GM21619 (cell line): ENCODE measurements at regions not wholly inside any gene's neighbourhood (a gene's known extent, or its start where the extent isn't known, plus 50 kb on each side); places are given as distances from the start of the nearest gene placed in this dataset.

Source experiments
- ATAC-seq: cut with Tn5 transposase; IDR thresholded peaks from one replicate; pipeline ENCODE4 v1.9.1; 2021; ENCODE audit not compliant: unreplicated experiment

GRCh38 chr1:234975941-234976860 is 152.4 kb downstream of the TOMM20 start:
- ATAC-seq: no peak

- no peak for ATAC-seq
Observed at GRCh38 chr1:234975122-234975940, 153.3 kb downstream of the TOMM20 start.

DNA sequence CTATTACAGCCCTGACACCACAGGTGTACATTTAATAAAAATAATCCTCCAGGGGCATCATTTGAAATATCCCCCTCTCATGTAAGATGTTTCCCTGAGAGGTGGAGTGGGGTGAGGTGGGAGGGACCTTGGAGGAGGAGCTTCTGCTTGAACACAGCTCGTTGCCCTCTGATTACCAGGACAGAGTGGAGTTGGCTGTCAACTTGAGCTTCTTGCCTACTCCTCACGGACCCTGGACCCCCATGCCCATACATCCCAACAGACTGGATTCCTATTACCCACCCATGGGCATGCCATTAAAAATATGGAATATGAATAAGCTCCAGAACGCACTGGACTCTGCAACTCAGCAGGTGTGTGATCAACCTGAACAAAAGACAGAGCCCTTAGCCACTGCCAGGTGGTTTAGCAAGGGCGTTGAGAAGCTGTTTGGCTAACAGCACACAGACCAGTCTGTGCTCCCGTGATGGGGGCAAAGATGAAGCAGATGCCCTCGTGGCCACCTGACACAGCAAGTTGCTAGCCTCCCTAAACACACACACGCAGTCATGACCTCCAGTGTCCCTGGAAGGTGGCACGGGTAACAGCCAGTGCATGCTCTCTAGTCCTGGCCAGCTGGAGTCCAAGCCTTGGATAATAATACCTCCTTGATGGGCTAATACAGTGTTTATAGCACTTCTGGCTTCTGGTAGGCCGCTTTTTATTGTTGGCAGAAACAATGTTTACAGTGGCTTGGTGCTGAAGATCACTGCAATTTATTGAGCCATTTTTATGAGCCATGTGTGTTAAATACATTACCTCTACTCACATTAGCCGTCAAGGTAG is 155.0 kb downstream of the TOMM20 start:
- no peak for ATAC-seq

DNA sequence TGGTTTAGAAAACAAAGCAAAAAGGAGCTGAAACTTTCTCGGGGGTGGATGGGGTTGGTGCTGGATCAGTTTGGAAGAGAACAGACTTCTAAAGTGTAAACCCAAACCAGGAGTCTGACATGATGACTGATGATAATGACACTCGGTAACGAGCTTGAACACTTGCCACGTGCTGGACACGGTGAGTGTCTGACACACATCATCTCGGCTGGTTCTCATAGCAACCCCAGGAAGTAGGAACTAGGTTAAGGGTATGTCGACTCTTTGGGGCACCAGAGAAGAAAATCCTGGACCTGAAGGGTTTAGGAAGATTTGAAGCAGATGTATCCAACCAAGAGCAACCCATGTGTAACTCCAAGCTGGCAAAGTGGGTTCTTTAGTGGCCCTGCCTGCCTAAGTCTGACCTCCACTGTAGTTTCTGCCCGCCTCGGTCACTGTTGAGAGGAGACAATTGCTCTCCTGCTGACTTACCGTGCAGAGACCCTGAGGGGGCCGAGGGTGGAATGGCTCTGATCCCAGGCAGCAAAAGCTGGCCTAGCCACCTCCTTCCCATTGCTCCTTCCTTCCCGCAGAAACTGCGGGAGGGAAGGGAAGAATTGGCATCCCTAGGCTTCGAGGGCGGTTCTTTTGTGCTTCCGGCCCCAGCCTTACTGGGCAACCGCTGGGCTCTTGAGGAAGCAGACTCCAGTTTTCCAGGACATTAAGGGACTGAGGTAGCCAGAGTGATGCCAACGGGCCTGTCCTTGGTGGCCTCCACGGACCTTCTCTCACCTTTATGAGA is 156.0 kb downstream of the TOMM20 start:
- ATAC-seq: no peak

GRCh38 chr1:234971586-234972297 is 156.9 kb downstream of the TOMM20 start:
- no peak for ATAC-seq

- no peak for ATAC-seq
Observed at GRCh38 chr1:234970731-234971476, 157.7 kb downstream of the TOMM20 start.

DNA sequence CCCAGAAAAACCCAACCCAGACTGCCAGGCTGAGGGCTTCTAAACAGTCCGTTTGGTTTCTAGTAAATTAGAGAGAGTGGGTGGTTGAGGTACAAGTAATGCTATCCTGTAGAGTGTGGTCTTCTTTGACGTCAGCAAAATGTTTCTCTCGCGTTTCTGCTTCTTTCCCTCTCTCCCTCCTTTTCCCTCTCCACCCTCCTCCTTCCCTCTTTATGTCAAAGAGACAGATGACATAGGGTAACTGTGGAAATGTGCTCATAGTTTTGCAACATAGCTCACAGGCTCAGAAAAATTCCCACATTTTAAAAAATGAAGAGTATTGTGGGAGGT is 158.3 kb downstream of the TOMM20 start:
- ATAC-seq: no peak

DNA sequence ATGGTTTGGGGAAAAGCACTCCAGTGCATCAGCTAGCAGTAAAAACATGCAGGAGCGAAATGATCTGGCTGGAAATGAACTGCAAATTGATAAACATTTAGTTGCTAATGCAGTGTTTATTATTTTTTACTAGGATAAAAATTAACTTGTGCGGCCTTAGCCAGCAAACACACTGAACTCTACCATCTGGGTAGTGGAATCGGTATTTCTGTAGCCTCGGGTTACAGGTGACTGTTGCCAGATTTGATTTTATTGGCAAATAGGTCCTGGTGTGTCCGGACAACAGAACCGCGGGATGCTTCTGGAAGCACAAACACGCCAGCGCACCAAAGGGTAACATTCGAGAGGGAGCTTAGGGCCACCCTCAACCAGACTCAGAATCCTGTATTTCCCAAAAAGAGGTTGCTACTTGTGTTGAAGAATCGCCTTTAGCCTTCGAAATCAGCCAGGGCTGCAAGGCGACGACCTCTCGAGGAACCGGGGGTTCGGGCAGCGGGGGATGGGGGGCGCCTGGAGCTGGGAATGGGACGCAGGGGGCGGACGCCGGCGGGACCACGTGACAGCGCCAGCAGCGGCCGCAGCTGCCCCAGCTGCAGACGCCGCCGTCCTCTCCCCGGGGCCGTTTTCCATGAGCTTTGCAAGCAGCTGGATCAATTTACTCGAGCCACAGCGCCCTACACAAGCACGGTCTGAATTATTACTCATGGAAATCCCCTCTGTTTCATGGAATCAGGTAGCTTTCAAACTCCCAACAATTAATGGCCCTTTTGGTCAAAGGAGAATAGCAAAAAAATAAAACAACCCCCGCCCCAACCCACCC is 158.8 kb downstream of the TOMM20 start:
- no peak for ATAC-seq

- no peak for ATAC-seq
Observed at GRCh38 chr1:234969011-234969441, 159.6 kb downstream of the TOMM20 start.

GRCh38 chr1:234968451-234968850 is 160.2 kb downstream of the TOMM20 start:
- no peak for ATAC-seq

GRCh38 chr1:234967121-234967520 is 161.5 kb downstream of the TOMM20 start:
- ATAC-seq: no peak

GRCh38 chr1:234965111-234965510 is 163.5 kb downstream of the TOMM20 start:
- ATAC-seq: no peak

DNA sequence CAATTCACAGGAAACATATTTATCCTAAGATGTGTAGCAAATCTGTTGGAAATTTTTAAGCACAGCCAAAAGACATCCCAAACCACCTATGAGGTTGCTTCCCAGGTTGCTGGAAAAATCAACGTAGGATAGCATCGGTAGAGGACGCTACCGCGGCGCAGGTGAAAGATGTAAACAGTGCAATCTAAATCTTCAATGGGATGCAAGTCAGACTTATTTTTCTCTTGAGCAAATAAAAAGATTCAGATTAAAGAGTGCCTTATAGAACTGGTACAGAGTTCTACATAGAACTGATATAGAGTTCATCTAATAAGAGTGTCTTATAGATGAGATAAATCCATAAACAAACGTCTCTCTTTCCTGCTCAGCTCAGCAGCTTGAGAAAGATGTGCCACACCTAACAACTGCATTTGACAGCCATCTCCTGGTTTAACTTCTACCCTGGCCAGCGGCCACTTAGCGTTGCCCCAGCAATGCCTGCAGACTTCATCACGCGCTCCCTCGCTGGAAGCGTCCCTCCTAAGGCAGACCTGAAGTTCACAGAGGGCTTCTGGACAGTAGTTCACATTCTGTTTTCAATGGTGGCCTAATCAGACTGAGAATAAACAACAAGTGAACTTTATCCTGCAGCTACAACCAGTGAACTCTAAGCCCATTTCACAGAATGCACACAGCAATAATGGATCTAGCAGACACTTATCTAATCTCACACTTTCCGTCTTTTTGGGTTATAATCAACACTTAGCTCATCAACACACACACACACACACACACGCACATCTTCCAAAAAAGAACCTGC is 164.5 kb downstream of the TOMM20 start:
- no peak for ATAC-seq

DNA sequence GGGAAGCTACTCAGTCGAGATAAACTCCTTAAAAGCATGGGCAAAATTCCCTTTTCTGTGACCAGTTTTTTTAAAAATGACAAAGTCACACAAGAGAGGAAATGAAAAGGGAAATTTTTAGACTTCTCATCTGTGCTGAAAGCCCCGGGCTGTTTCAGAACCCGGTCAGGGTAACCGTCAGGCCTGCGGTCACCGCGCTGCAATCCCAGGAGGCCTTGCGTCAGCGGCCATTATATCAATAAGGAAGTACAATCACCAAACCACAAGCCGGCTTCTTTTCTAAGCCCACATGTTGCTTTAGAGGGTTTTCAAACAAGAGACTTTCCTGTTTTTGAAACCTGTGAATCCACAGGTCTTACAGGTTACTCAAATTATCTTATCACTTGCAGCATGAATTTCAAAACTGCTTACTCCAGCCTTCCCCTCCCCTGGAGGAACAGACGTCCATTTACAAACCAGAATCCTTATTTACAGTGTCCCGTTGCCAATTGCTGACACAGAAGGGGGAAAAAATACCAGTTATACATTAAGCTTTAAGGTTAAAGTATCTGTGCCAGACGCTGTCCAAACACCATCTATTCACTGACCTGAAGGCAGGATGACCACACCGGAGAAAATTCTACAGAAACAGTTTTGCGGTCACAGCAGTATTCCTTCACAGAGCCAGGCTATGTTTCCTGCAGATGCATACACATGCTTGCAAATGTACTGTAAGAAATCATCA is 165.3 kb downstream of the TOMM20 start:
- ATAC-seq: peak; percentile 85

- peak; percentile 40 for ATAC-seq
Observed at GRCh38 chr1:234962340-234962989, 166.2 kb downstream of the TOMM20 start.
